K562 (cell line): ENCODE measurements at regions not wholly inside any gene's neighbourhood (a gene's known extent, or its start where the extent isn't known, plus 50 kb on each side); places are given as distances from the start of the nearest gene placed in this dataset.

ENCODE experiments used
- ATAC-seq: fragments of 200-7000 bp; cut with Tn5 transposase; 3 replicates; pipeline ENCODE4 v1.9.1; 2020; ENCODE audit warnings: moderate library complexity
- BruUV-seq: library from RNA; stranded (reverse); fragments of 400-500 nt; replicated peaks from 2 replicates; lab custom pipeline; 2021; lab: Mats Ljungman, UMichigan
- CTCF ChIA-PET: fragments of 300-600 bp; formaldehyde crosslinking; extraction: SDS; loops from one replicate; lab custom pipeline; 2021; ENCODE audit warnings: low intra/inter-chr PET ratio; lab: Yijun Ruan, JAX
- POLR2A ChIA-PET: fragments of 300-600, 350-650 bp; sonication (Branson Sonifier 250); formaldehyde crosslinking; extraction: SDS; loops from one replicate; lab custom pipeline; 2021; ENCODE audit warnings: antibody characterized with exemption, inconsistent platforms; lab: Yijun Ruan, JAX
- DNase-seq, 4 experiments: peaks; one replicate each; pipeline versions ENCODE4 v3.0.0 to v3.0.0-alpha.2; 2011 to 2018; ENCODE audit warnings: low spot score in 3 of 4, mixed read lengths in 3 of 4; ENCODE audit errors: extremely low read depth in 1 of 4
- FAIRE-seq: peaks from 2 replicates; lab custom pipeline; 2011; peaks lifted over from hg19 to GRCh38; lab: Jason Lieb, UNC
- H2AFZ ChIP-seq: 2 replicates; pipeline ENCODE4 v1.6.0; 2011; ENCODE audit warnings: low read depth, low read length, control low read depth, inconsistent platforms
- H3K27ac ChIP-seq: fragments of 200-600 bp; 3 replicates; pipeline ENCODE4 v1.8.0; 2011; ENCODE audit warnings: low read depth, mild to moderate bottlenecking, control low read depth, inconsistent platforms, low read length, moderate library complexity, mixed read lengths; ENCODE audit errors: extremely low read depth
- H3K27me3 ChIP-seq, 2 experiments: fragments of 300-600 bp in 1 of 2; 2 replicates in 1 of 2; 3 replicates in 1 of 2; pipeline versions ENCODE4 v1.6.0 to v1.8.0; 2011; ENCODE audit warnings: inconsistent platforms in 2 of 2, low read length in 2 of 2, mild to moderate bottlenecking in 1 of 2, mixed read lengths in 1 of 2, moderate library complexity in 1 of 2; ENCODE audit not compliant: control insufficient read depth in 2 of 2, insufficient read depth in 2 of 2
- H3K36me3 ChIP-seq: fragments of 300-600 bp; 3 replicates; pipeline ENCODE4 v1.8.0; 2011; ENCODE audit warnings: mild to moderate bottlenecking, low read length, inconsistent platforms; ENCODE audit not compliant: control insufficient read depth, insufficient read depth
- H3K4me1 ChIP-seq, 2 experiments: fragments of 200-600 bp in 1 of 2; replicated peaks in 1 of 2; 2 replicates in 1 of 2; 3 replicates in 1 of 2; pipeline versions ENCODE4 v1.5.1 to v1.8.0; 2011; ENCODE audit warnings: inconsistent platforms in 2 of 2, low read length in 2 of 2, mild to moderate bottlenecking in 1 of 2, mixed read lengths in 1 of 2, moderate library complexity in 1 of 2; ENCODE audit not compliant: control insufficient read depth in 2 of 2, insufficient read depth in 2 of 2
- H3K4me2 ChIP-seq: 2 replicates; pipeline ENCODE4 v1.6.1; 2011; ENCODE audit warnings: low read length, control low read depth, inconsistent platforms, mixed read lengths; ENCODE audit not compliant: insufficient read depth
- H3K4me3 ChIP-seq: fragments of 200-600 bp; sonication (generic), shearing (Covaris generic); 2 replicates; pipeline ENCODE4 v1.5.1; 2016; ENCODE audit warnings: control low read depth, inconsistent platforms
- H3K79me2 ChIP-seq: fragments of 200-600 bp; 3 replicates; pipeline ENCODE4 v1.8.0; 2011; ENCODE audit warnings: low read length, inconsistent platforms; ENCODE audit not compliant: control insufficient read depth, insufficient read depth
- H3K9ac ChIP-seq, 2 experiments: 2 replicates each; pipeline versions ENCODE4 v1.6.0 to v1.6.1; 2011; ENCODE audit warnings: low read depth in 2 of 2, low read length in 2 of 2, control low read depth in 1 of 2, inconsistent platforms in 1 of 2, mild to moderate bottlenecking in 1 of 2, mixed read lengths in 1 of 2; ENCODE audit not compliant: insufficient read depth in 1 of 2
- H3K9me1 ChIP-seq: one replicate; pipeline ENCODE4 v1.6.0; 2011; ENCODE audit warnings: inconsistent platforms, mild to moderate bottlenecking, low read length, moderate library complexity; ENCODE audit not compliant: control insufficient read depth, insufficient read depth
- H3K9me3 ChIP-seq: replicated peaks from 2 replicates; pipeline ENCODE4 v1.5.1; 2011; ENCODE audit warnings: low read depth, low read length, inconsistent platforms; ENCODE audit not compliant: control insufficient read depth, insufficient read depth
- H4K20me1 ChIP-seq: replicated peaks from 2 replicates; pipeline ENCODE4 v1.6.1; 2011; ENCODE audit warnings: low read length, inconsistent platforms, mixed read lengths; ENCODE audit not compliant: control insufficient read depth, insufficient read depth
- CAMTA2 ChIP-seq: fragments of 250-450 bp; sonication (Bioruptor Pico); conservative IDR thresholded peaks from 2 replicates; pipeline ENCODE4 v1.5.1; 2022
- DPF2 ChIP-seq: fragments of 450-650 bp; IDR thresholded peaks from 2 replicates; pipeline ENCODE4 v1.6.1; 2016
- ETV5 ChIP-seq: sonication (generic); formaldehyde crosslinking; IDR thresholded peaks from 2 replicates; pipeline ENCODE4 v1.4.0; 2020; ENCODE audit warnings: low read depth, mild to moderate bottlenecking, missing genetic modification reagents
- FOSL1 ChIP-seq: fragments of 200-800 bp; sonication (Bioruptor generic); conservative IDR thresholded peaks from 2 replicates; pipeline ENCODE4 v1.6.1; 2016; ENCODE audit warnings: missing genetic modification characterization, missing compliant biosample characterization
- IRF2 ChIP-seq: sonication (generic); formaldehyde crosslinking; IDR thresholded peaks from 2 replicates; pipeline ENCODE4 v1.8.1; 2022; ENCODE audit warnings: mild to moderate bottlenecking, missing genetic modification reagents
- NR4A1 ChIP-seq, 2 experiments: fragments of 250-450 bp in 1 of 2; fragments of 450-650 bp in 1 of 2; sonication (Bioruptor Pico) in 1 of 2; IDR thresholded peaks; 2 replicates each; pipeline versions ENCODE4 v1.4.0 to v1.6.1; 2016 to 2020; ENCODE audit warnings: mild to moderate bottlenecking in 2 of 2, missing compliant biosample characterization in 1 of 2, missing genetic modification characterization in 1 of 2, moderate library complexity in 1 of 2
- POU5F1 ChIP-seq: fragments of 150-350 bp; IDR thresholded peaks from 2 replicates; pipeline ENCODE4 v1.6.1; 2014; ENCODE audit warnings: borderline replicate concordance, low read length, low read depth, mild to moderate bottlenecking; ENCODE audit not compliant: partially characterized antibody
- WGBS: fragments of 100-300 bp; shearing (Covaris generic); methylation state at CpG from one replicate; pipeline ENCODE4 v1.1.6; 2016; ENCODE audit warnings: low coverage, mixed read lengths; ENCODE audit not compliant: insufficient coverage; ENCODE audit errors: missing lambda C conversion rate; 5-methylcytosine and 5-hydroxymethylcytosine counted together
- in situ Hi-C: fragments of 300-500 bp; cut with MboI; formaldehyde crosslinking; loops from 4 replicates; pipeline ENCODE4 v1.15.0; 2018; ENCODE audit warnings: inconsistent platforms, mixed read lengths
- intact Hi-C: fragments of 100-400 bp; cut with micrococcal nuclease; formaldehyde crosslinking; loops from 2 replicates; pipeline ENCODE4 v1.14.2; 2022
- TF ChIP-seq, protein P1 (sequence below): sonication (generic); formaldehyde crosslinking; IDR thresholded peaks from 2 replicates; pipeline ENCODE4 v1.8.0; 2023; ENCODE audit warnings: mild to moderate bottlenecking, missing genetic modification reagents
- TF ChIP-seq, protein P2 (sequence below): sonication (generic); formaldehyde crosslinking; IDR thresholded peaks from 2 replicates; pipeline ENCODE4 v1.8.1; 2023; ENCODE audit warnings: mild to moderate bottlenecking, missing genetic modification reagents

DNA sequence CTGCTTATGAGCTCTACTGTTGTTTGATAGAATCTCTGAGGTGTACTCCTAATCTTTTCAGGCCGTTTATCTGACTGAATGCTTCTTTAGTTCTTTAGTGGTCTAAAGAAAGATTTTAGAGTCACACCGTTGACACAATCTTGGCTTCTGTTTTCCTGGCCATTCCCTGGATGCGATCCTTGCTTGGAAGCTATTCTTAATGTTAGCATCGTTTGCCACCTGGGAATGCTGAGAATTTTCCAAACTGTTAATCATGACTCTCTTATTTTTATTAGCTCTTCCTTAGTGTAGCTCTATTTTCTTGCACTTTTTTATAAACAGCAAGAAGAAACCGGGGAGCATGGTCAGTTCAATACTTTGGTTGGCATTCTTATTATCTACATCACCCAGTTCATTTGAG lies 281.0 kb upstream of the PCDH20 start:
- POLR2A ChIA-PET, result no interaction called here
- TF ChIP-seq IRF2 (CRISPR knock-in tag), result no peak
- H3K4me2 ChIP-seq, result no peak overlapping the region
- no TSS peak for BruUV-seq
- H3K27me3 ChIP-seq, result no peaks in the 10 kb centered on the region
- no peak for FAIRE-seq
- H3K79me2 ChIP-seq, result no peaks in the 10 kb centered on the region
- no peaks in the 10 kb centered on the region for H4K20me1 ChIP-seq
- H3K36me3 ChIP-seq, result no peaks in the 10 kb centered on the region
- no peak for ATAC-seq
- no peak overlapping the region for H3K4me3 ChIP-seq
- no peak overlapping the region for H3K9ac ChIP-seq
- no peak for DNase-seq
- H3K9me3 ChIP-seq, result no peaks in the 10 kb centered on the region
- no peak overlapping the region for H2AFZ ChIP-seq
- 0% methylated on average over 5 of the region's 5 CpGs for WGBS
- no peaks in the 10 kb centered on the region for H3K9me1 ChIP-seq
- H3K4me1 ChIP-seq, result no peaks in the 10 kb centered on the region
- no peak overlapping the region for H3K27ac ChIP-seq
- in situ Hi-C loops (no loop called here), intact Hi-C loops (no loop called here)
- CTCF ChIA-PET, result no interaction called here

DNA sequence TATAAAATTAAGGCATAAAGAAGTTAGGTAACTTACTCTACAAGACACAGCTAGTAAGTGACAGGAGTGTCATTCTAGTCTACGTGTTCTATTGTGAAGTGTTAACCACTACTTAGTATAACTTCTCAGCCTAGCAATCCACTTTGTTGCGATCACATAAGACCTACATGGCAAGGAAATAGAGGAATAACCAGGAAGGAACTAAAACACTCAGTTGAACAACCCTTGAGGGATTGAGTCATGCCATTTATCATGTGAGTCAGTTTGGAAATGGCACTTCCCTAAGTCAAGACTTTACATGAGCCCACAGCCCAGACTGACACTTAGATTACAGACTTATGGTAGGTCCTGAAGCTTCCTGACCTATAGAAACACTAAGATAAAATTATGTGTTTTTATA lies 279.5 kb upstream of the PCDH20 start:
- TF ChIP-seq, protein P1, sequence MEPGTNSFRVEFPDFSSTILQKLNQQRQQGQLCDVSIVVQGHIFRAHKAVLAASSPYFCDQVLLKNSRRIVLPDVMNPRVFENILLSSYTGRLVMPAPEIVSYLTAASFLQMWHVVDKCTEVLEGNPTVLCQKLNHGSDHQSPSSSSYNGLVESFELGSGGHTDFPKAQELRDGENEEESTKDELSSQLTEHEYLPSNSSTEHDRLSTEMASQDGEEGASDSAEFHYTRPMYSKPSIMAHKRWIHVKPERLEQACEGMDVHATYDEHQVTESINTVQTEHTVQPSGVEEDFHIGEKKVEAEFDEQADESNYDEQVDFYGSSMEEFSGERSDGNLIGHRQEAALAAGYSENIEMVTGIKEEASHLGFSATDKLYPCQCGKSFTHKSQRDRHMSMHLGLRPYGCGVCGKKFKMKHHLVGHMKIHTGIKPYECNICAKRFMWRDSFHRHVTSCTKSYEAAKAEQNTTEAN, result no peak
- TF ChIP-seq CAMTA2 (CRISPR knock-in tag) (no peak), FOSL1 (peak; percentile 66), POU5F1 (no peak), ETV5 (CRISPR knock-in tag) (no peak), NR4A1 (CRISPR knock-in tag; IDR thresholded peaks at IDR 0.05) (no peak), NR4A1 (tag; IDR thresholded peaks at IDR 0.05) (no peak), DPF2 (no peak)
- TF ChIP-seq, protein P2, sequence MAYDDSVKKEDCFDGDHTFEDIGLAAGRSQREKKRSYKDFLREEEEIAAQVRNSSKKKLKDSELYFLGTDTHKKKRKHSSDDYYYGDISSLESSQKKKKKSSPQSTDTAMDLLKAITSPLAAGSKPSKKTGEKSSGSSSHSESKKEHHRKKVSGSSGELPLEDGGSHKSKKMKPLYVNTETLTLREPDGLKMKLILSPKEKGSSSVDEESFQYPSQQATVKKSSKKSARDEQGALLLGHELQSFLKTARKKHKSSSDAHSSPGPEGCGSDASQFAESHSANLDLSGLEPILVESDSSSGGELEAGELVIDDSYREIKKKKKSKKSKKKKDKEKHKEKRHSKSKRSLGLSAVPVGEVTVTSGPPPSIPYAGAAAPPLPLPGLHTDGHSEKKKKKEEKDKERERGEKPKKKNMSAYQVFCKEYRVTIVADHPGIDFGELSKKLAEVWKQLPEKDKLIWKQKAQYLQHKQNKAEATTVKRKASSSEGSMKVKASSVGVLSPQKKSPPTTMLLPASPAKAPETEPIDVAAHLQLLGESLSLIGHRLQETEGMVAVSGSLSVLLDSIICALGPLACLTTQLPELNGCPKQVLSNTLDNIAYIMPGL, result no peak
- ChIA-PET CTCF (no interaction called here), POLR2A (no interaction called here)
- Histone ChIP-seq H3K27me3 (no peaks in the 10 kb centered on the region), H3K79me2 (no peaks in the 10 kb centered on the region), H3K27ac (no peak overlapping the region), H2AFZ (no peak overlapping the region), H3K9me1 (no peaks in the 10 kb centered on the region), H4K20me1 (no peaks in the 10 kb centered on the region), H3K4me1 (no peaks in the 10 kb centered on the region), H3K9me3 (no peaks in the 10 kb centered on the region), H3K36me3 (no peaks in the 10 kb centered on the region), H3K4me3 (no peak overlapping the region), H3K9ac (no peak overlapping the region), H3K4me2 (no peak overlapping the region)
- no TSS peak for BruUV-seq
- in situ Hi-C loops, result no loop called here
- no peak for FAIRE-seq
- no peak for ATAC-seq
- intact Hi-C loops, result no loop called here
- no peak for DNase-seq
- WGBS, result 0% methylated on average over 2 of the region's 2 CpGs
